Retina (tissue), 1 donor: ENCODE measurements at regions not wholly inside any gene's neighbourhood (a gene's known extent, or its start where the extent isn't known, plus 50 kb on each side); places are given as distances from the start of the nearest gene placed in this dataset.

Experiments
- DNase-seq: peaks from one replicate; pipeline ENCODE4 v3.0.0-alpha.2; 2016

DNA sequence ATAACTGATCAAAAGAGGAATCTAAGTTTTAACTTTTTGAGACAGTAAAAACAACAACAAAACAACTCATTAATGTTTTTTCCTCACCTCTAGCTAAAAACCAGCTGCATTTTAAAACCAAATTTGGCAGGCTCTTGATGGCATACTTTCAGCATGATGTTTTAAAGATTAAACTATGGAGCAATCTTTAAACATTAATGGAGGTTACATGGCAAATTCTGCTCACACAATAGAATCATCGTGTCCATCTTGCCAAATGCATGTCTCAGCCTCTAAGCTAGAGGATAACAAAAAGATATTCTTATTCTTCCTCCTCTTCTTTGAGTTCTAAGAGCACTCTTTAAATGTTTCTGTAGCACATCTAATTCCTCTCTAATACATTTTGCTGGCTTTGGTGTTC is 579.8 kb upstream of the PKN2 start:
- no peak for DNase-seq

DNA sequence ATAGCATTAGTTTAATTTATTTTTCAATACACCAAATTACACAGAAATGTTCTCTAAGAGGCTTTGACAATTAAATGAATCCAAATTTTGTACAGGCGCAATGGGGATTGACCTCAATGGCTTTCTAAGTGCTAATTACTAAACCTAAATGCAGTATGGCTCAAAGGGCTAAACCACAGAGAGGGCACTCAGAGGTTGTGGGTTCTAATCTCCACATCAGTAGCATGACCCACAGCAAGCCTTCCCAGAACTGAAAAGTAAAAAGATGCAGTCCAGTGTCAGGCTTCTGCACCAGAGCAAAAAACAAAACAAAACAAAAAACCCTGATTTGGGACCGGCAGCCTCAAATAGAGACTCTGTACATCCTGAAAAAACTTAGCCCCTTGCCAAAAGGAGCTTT is 579.2 kb upstream of the PKN2 start:
- DNase-seq = no peak

- DNase-seq = no peak
These were observed 572.3 kb upstream of the PKN2 start for GRCh38 chr1:88111816-88112215.

DNA sequence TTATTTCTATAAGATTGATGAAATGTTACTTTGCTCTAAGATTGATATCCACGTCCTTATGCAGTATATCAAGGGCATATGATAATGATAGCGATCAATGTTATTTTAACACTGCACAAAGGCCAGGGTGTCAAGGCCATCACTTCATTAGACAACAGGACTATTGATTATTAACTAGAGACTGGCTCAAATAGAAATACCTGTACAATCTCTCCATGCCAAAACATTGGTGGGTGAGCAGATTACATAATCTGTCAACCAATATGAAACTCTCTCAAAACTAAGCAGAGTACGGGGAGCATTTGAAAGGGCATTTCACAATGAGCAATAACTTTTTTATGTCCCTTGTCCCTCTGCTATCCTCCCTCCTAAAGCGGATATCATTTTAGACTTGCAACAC is 566.5 kb upstream of the PKN2 start:
- DNase-seq = no peak

- no peak for DNase-seq
These were observed 565.8 kb upstream of the PKN2 start for GRCh38 chr1:88118176-88118845.

GRCh38 chr1:88124614-88125013 is 559.5 kb upstream of the PKN2 start:
- no peak for DNase-seq

DNA sequence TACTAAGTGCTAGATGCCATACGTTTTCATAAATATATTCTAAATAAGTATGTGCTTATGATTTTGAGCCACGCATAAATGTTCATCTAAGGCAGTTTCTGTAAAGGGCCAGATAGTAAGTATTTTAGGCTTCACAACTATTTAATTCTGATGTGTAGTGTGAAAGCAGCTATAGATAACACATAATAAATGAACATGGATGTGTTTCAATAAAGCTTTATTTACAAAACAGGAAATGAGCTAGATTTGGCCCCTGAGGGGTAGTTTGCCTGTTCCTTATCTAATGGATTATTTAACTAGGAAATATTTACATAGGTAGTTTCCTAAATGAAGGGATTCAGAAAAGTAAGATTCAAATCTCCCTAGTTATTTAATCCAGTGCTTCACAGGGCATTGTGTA is 557.6 kb upstream of the PKN2 start:
- DNase-seq = no peak

- DNase-seq = no peak
These were observed 550.1 kb upstream of the PKN2 start for GRCh38 chr1:88133991-88134390.

DNA sequence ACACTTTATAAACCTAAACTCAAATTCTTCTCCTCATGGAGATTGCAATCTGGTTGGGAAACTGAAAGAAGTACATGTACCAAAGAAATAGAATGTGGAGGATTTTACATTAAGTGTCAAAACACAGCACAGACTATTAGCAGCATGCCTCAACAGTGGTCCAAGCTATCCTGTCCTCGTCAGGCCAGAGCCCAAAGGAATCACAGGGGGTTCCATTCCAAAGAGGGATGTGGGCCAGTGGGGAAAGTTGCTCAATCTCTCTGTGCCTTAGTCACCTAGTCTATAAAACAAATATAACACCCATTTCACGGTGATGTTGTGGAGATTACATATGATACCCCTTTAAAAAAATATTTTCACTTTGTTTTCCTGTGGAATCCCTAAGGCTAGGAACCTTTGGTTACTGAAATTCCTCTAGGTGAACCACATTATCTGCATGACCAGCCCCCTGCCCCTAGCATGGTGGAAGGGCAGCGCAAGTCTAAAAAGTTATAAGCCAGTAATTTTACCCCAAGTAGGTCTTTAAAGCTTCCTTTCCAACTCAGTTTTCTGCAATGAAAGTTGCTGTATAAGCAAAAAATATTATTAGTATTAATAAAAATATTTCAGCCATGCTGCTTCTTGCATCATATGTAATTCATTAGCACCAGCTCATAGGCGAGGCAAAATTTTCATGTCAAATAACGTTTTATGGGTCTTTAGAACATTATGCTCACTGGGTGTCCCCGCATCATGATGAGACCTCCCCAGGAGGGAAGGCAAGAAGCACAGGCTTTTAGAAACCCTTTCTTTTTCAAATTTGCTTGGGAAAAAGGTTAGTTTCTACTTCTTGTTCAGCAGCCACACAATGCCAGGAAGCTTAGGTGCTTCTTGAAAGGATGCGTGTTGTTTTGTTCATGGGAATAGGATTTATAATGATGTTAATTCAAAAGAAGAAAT is 548.8 kb upstream of the PKN2 start:
- DNase-seq = no peak

GRCh38 chr1:88139633-88140032 is 544.4 kb upstream of the PKN2 start:
- DNase-seq = no peak

GRCh38 chr1:88140325-88140724 is 543.7 kb upstream of the PKN2 start:
- no peak for DNase-seq

DNA sequence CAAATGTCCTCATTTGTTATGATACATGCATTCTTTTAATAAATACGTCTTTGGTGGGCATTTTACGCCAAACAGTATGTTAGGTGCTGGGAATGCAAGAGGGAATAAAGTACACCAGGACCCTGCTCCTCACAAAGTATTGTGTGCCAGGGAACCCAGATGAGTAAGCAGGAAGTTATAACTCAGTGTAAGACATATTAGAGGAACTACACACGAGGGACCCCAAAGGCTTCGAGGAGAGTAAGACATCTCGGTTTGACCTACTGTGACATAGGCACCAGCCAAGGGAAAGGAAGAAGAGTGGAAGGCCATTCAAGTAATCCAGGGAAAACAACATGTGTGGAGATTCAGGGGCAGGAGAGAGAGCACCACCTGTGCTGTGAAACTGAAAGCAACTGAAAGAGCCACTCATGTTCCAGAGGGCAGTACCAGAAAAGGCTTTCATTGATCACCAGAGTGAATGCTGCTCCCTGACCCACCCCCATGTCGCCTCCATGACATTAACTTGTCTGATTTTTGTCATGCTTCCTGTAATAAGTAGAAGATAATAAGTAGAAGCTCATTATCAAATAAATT is 542.5 kb upstream of the PKN2 start:
- DNase-seq = no peak

DNA sequence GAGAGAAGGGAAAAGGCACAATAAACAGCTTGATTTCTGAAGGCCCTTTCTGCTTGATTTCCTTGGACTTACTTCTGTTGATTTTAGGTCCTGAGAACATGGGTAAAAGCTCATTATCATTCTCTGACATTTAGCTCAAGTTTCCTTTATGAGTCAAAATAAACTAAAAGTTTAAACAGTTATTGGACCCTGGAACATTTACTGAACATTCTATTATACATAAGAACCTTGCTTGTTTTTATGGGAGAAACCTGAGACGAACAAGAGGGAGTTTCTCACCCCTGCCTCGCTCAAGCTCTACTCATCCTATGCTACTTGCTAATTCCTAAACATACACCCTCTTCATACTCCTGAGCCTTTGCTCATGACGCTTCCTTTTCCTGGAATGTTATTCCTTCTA is 538.3 kb upstream of the PKN2 start:
- no peak for DNase-seq

GRCh38 chr1:88149686-88150085 is 534.4 kb upstream of the PKN2 start:
- DNase-seq = no peak

- DNase-seq = no peak
These were observed 533.7 kb upstream of the PKN2 start for GRCh38 chr1:88150330-88150729.

- DNase-seq = no peak
These were observed 520.9 kb upstream of the PKN2 start for GRCh38 chr1:88163187-88163586.

DNA sequence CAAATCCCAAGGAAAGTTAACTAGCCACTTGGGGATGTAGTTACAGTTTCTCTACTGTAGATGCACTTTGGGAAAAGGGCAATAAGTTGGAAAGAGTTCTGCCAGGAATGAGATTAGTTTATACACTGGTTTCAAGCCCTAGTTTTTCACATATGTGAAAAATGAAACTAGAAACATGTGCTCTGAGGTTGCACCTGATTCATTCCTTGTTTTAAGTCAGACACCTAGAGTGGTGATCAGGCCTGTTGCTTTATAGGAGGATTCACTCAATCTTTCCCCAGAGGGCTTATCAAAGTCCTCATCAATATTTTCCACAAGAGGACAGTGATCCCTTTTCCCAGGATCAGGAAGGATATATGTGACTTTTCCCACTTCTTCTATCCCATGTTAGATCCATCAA is 515.9 kb upstream of the PKN2 start:
- no peak for DNase-seq

DNA sequence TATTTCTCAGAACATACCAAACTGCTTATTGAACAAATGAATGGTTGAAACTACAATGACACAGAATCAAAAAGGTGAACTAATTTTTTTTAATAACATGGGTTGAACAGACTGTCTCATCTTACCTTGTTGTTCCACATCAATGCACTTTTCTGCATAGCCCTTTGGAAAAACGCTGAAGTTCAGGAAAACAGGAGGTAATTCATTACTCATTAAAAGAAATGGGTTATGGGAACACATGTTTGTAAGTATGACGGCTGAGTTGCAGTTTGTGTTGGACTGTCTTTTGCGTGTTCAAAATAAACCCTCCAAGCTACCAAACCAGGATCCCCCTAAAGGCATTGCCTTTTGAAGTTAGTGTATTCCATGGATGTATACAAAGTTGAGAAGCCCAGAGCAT is 514.9 kb upstream of the PKN2 start:
- DNase-seq = no peak

- DNase-seq = no peak
These were observed 514.1 kb upstream of the PKN2 start for GRCh38 chr1:88169939-88170338.

GRCh38 chr1:88175120-88175630 is 508.9 kb upstream of the PKN2 start:
- DNase-seq = no peak

GRCh38 chr1:88175631-88176226 is 508.3 kb upstream of the PKN2 start:
- DNase-seq = no peak

- no peak for DNase-seq
These were observed 504.1 kb upstream of the PKN2 start for GRCh38 chr1:88179943-88180342.

- peak; percentile 74 for DNase-seq
These were observed 503.5 kb upstream of the PKN2 start for GRCh38 chr1:88180449-88181108.
